ENCODE measurements at regions not wholly inside any gene's neighbourhood (a gene's known extent, or its start where the extent isn't known, plus 50 kb on each side); places are given as distances from the start of the nearest gene placed in this dataset.

GRCh38 chr9:12964271-12964670, 189.5 kb downstream of the LURAP1L start:
- TF ChIP-seq ZNF70 (CRISPR knock-in tag; IDR thresholded peaks at IDR 0.05) (no peak), PATZ1 (CRISPR knock-in tag; IDR thresholded peaks at IDR 0.05; ENCODE audit: borderline replicate concordance) (no peak), OSR1 (CRISPR knock-in tag; IDR thresholded peaks at IDR 0.05) (no peak), BACH2 (CRISPR knock-in tag; IDR thresholded peaks at IDR 0.05; ENCODE audit: borderline replicate concordance) (no peak), ZNF565 (CRISPR knock-in tag; conservative IDR thresholded peaks at IDR 0.05; ENCODE audit: low read depth) (no peak), ISL1 (CRISPR knock-in tag; IDR thresholded peaks at IDR 0.05) (no peak), SNAI2 (CRISPR knock-in tag; IDR thresholded peaks at IDR 0.05) (no peak), POU6F1 (CRISPR knock-in tag; IDR thresholded peaks at IDR 0.05; ENCODE audit: borderline replicate concordance, low read depth) (no peak), ESRRG (CRISPR knock-in tag; IDR thresholded peaks at IDR 0.05) (no peak), GLIS3 (CRISPR knock-in tag; IDR thresholded peaks at IDR 0.05) (no peak), ARNTL (CRISPR knock-in tag; IDR thresholded peaks at IDR 0.05; ENCODE audit: borderline replicate concordance, low read depth) (no peak), TOX (CRISPR knock-in tag; IDR thresholded peaks at IDR 0.05; ENCODE audit: borderline replicate concordance) (no peak), CREB5 (CRISPR knock-in tag; IDR thresholded peaks at IDR 0.05; ENCODE audit: low read depth) (no peak), RARB (CRISPR knock-in tag; IDR thresholded peaks at IDR 0.05) (no peak), TCF4 (CRISPR knock-in tag; IDR thresholded peaks at IDR 0.05; ENCODE audit: borderline replicate concordance) (no peak), PPARA (CRISPR knock-in tag; IDR thresholded peaks at IDR 0.05; ENCODE audit: borderline replicate concordance) (no peak)
- no peak for ATAC-seq

GRCh38 chr9:12965303-12965702, 190.5 kb downstream of the LURAP1L start:
- TF ChIP-seq ZNF8 (CRISPR knock-in tag; IDR thresholded peaks at IDR 0.05) (no peak), ZFP30 (CRISPR knock-in tag; IDR thresholded peaks at IDR 0.05) (no peak), RARB (CRISPR knock-in tag; IDR thresholded peaks at IDR 0.05) (no peak), TCF4 (CRISPR knock-in tag; IDR thresholded peaks at IDR 0.05; ENCODE audit: borderline replicate concordance) (no peak), ZC3H10 (CRISPR knock-in tag; IDR thresholded peaks at IDR 0.05) (no peak), BACH2 (CRISPR knock-in tag; IDR thresholded peaks at IDR 0.05; ENCODE audit: borderline replicate concordance) (no peak), POU6F1 (CRISPR knock-in tag; IDR thresholded peaks at IDR 0.05; ENCODE audit: borderline replicate concordance, low read depth) (no peak), ZNF70 (CRISPR knock-in tag; IDR thresholded peaks at IDR 0.05) (no peak), ZNF565 (CRISPR knock-in tag; conservative IDR thresholded peaks at IDR 0.05; ENCODE audit: low read depth) (no peak), GLIS3 (CRISPR knock-in tag; IDR thresholded peaks at IDR 0.05) (no peak), ARNTL (CRISPR knock-in tag; IDR thresholded peaks at IDR 0.05; ENCODE audit: borderline replicate concordance, low read depth) (no peak), SNAI2 (CRISPR knock-in tag; IDR thresholded peaks at IDR 0.05) (no peak)
- no peak for ATAC-seq

GRCh38 chr9:12968093-12968492, 193.3 kb downstream of the LURAP1L start:
- TF ChIP-seq ZFP3 (CRISPR knock-in tag; IDR thresholded peaks at IDR 0.05) (no peak), OSR1 (CRISPR knock-in tag; IDR thresholded peaks at IDR 0.05) (no peak), PATZ1 (CRISPR knock-in tag; IDR thresholded peaks at IDR 0.05; ENCODE audit: borderline replicate concordance) (no peak), ARNTL (CRISPR knock-in tag; IDR thresholded peaks at IDR 0.05; ENCODE audit: borderline replicate concordance, low read depth) (no peak), ZC3H10 (CRISPR knock-in tag; IDR thresholded peaks at IDR 0.05) (no peak), ZNF70 (CRISPR knock-in tag; IDR thresholded peaks at IDR 0.05) (no peak), CSRNP3 (CRISPR knock-in tag; IDR thresholded peaks at IDR 0.05) (no peak), CSDC2 (CRISPR knock-in tag; IDR thresholded peaks at IDR 0.05) (no peak), ESRRG (CRISPR knock-in tag; IDR thresholded peaks at IDR 0.05) (no peak), ISL1 (CRISPR knock-in tag; IDR thresholded peaks at IDR 0.05) (no peak), ZNF8 (CRISPR knock-in tag; IDR thresholded peaks at IDR 0.05) (no peak), TOX (CRISPR knock-in tag; IDR thresholded peaks at IDR 0.05; ENCODE audit: borderline replicate concordance) (no peak), ZFP30 (CRISPR knock-in tag; IDR thresholded peaks at IDR 0.05) (no peak), PPARA (CRISPR knock-in tag; IDR thresholded peaks at IDR 0.05; ENCODE audit: borderline replicate concordance) (no peak), GLIS3 (CRISPR knock-in tag; IDR thresholded peaks at IDR 0.05) (no peak), TCF4 (CRISPR knock-in tag; IDR thresholded peaks at IDR 0.05; ENCODE audit: borderline replicate concordance) (no peak), ZNF565 (CRISPR knock-in tag; conservative IDR thresholded peaks at IDR 0.05; ENCODE audit: low read depth) (no peak), BACH2 (CRISPR knock-in tag; IDR thresholded peaks at IDR 0.05; ENCODE audit: borderline replicate concordance) (no peak), TSHZ2 (CRISPR knock-in tag; IDR thresholded peaks at IDR 0.05) (no peak)
- no peak for ATAC-seq
